T1000 (cell line): ENCODE measurements at regions not wholly inside any gene's neighbourhood (a gene's known extent, or its start where the extent isn't known, plus 50 kb on each side); places are given as distances from the start of the nearest gene placed in this dataset.

Experiments used
- DNase-seq: peaks from one replicate; lab custom pipeline; 2025; ENCODE audit warnings: mixed read lengths; lab: John Stamatoyannopoulos, UW

DNA sequence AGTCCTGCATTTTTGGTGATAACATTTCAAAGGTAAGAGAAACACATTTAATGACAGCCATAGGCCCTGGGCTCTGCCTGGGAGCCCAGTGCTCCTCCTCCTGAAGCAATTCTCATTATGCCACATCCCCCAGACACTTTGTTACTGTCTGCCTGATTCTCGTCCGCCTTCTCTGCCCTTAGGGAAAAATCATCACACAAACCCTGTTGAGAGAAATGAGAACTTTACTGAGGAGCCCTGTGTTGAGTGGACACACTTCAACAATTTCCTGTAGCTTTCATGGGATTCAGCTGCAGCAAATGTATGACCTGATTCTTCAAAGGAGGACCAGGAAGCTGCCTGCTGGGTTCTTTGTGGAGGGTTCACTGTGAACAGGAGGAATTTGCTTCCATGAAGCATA, 566.5 kb upstream of the FRG1 start:
- DNase-seq: no peak

DNA sequence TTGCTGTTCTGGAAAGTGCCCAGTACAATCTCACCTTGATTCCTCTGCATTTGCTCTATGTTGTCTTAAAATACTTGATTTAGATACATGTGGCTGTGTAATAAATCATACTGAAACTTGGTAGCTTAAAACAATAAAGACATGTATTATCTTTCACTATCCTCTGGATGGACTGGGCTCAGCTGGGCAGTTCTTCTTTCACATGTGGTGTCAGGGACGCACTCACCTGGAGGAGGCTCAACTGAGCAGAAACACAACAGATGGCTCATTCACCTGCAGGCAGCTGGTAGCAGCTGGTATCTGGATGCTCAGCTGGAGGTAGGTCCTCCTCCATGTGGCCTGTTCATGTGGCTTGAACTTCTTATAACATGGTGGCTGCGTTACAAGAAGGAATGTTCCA, 563.8 kb upstream of the FRG1 start:
- no peak for DNase-seq

DNA sequence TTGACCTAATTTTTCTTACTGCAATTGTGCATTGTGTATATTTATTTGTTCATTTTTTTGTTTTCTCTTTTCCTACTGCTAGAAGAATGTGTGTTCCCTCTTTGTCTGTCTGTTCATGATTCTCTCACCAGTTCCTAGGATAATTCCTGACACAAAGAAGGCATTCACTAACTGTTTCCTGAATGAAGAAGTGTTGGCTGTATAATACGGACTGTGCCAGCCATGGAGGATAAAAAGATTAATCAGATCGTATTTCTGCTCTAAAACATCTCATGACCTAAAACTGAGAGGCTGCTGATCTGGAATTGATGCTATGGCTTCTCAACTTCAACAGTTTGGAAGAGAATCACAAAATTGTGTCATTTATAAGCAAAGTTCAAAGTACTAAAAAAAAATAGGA, 563.1 kb upstream of the FRG1 start:
- no peak for DNase-seq

DNA sequence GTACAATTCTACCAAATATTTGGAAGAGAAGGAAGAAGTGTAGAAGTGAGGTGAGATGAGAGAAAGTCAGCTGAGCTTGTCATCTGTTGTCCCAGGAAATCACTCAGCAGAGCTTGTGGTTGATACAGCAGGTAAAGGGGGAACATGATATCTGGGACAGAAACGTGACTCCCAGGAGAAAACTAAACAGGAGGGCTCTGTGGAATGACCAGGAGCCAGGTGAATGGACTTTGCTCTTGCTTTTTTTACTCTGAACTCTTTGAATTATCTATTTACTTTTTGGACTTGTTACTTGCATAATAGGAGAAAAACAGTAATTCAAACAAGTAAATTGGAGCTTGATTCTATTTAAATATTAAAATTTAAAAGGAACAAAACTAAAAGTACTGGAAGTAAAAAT, 555.6 kb upstream of the FRG1 start:
- DNase-seq: no peak

GRCh38 chr4:189385579-189385978, 555.1 kb upstream of the FRG1 start:
- DNase-seq: no peak

GRCh38 chr4:189396435-189396834, 544.2 kb upstream of the FRG1 start:
- no peak for DNase-seq

- no peak for DNase-seq
These were observed 536.4 kb upstream of the FRG1 start for GRCh38 chr4:189404271-189404670.

GRCh38 chr4:189409158-189409557, 531.5 kb upstream of the FRG1 start:
- no peak for DNase-seq

GRCh38 chr4:189414021-189414420, 526.7 kb upstream of the FRG1 start:
- DNase-seq: no peak

DNA sequence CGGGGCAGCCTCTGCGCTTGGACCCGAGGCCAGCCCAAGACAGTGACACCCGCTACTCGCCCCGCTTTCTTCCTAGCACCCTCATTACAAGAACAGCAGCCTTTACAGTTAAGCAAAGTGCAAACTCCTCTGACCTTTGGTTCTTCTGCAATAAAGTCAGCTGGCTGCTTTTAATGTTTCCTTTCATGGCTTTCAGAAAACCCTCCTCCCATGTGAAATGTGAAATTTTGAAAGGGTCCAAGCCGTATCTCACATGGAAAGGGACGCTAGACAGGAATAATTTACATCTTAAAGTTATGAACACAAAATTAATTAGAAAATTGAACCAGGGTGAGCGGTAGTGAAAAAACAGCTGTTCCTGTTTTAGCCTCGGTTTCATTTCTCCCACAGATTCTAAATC, 520.1 kb upstream of the FRG1 start:
- DNase-seq: no peak

- no peak for DNase-seq
These were observed 504.5 kb upstream of the FRG1 start for GRCh38 chr4:189436207-189436606.

- DNase-seq: no peak
These were observed 500.0 kb upstream of the FRG1 start for GRCh38 chr4:189440716-189441115.

GRCh38 chr4:189443341-189443740, 497.3 kb upstream of the FRG1 start:
- DNase-seq: no peak

GRCh38 chr4:189445613-189446012, 495.1 kb upstream of the FRG1 start:
- DNase-seq: no peak

DNA sequence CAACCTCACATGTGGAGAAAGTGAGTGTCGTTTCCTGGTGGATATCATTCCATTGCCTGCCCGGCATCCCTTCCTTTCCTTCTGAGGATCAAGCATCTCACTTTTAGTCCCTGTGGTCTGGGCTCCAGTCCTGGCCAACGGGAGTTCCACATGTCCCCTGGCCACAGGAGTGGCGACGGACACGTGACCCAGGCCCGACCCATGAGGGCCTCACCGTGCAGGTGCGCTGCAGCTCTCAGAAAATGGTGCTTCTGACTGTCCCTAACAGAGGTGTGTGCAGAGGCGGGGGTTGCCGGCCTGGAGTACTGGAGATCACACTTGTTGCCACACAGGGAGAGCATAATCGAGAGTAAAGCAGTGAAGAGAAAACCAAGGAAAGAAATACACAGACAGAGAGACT, 476.9 kb upstream of the FRG1 start:
- no peak for DNase-seq

DNA sequence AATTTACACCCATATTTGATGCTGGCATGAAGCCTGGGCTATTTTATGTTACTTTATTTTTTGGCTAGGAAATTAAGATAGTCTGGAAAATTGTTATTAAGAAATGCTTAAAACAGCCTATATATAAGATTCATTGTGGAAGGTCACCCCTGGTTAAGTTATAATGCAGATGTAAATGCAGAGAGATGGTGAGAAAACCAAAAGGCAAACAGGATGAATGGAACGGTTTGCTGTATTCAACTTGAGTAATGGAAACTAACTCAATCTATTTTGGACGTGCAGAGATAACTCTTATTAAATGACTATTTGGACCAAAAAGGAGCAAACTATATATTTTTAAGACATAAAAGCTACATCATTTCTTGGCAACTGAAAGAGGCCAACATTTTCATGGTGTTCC, 446.3 kb upstream of the FRG1 start:
- DNase-seq: no peak

DNA sequence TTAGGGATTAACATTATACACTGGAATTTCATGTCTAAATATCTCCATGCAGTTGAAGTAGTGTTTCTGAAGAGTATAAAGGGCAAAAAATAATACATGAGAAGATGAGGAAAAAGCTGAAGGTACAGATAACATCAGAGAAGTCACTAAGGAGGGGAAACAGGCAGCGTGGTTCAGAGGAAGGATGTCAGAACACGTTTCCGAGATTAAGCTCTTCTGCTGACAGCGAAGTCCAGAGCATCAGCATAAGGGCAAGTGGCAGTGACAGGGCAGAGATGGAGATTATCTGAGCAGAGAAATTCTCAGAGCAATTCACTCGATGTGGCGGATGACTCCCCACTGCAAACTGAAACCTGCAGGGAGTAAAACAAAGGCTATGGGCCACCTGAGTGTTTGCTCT, 443.2 kb upstream of the FRG1 start:
- no peak for DNase-seq

- no peak for DNase-seq
These were observed 442.7 kb upstream of the FRG1 start for GRCh38 chr4:189497996-189498395.

- DNase-seq: no peak
These were observed 442.2 kb upstream of the FRG1 start for GRCh38 chr4:189498457-189498856.

- no peak for DNase-seq
These were observed 441.0 kb upstream of the FRG1 start for GRCh38 chr4:189499696-189500095.

- DNase-seq: no peak
These were observed 439.7 kb upstream of the FRG1 start for GRCh38 chr4:189500970-189501369.

DNA sequence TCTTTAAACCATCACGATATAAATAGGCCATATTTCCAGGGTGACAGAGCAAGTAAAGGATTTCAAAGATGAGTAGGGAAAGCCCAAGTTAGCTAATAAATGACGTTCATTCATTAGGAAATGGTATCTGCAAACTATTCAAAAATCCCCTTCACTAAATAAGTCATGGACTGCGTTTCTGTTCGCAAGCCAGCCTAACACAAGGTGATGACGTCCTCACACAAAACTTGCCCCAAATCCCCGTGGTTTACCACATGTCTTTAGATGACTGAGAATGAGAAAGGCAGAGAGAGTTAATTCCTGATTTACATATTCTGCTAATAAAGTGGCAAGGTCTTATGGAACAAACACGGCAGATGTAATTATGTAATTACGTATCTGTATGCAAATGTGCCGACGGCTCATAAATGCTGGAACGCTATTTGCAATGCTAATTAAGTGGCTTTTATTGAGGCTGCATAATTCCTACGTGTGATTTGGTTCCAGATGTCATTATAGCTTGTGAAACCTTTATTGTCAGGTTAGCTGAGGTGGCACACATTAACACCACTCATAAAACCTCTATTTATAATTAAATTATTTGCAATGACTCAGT, 437.7 kb upstream of the FRG1 start:
- DNase-seq: no peak

GRCh38 chr4:189504220-189504619, 436.5 kb upstream of the FRG1 start:
- DNase-seq: no peak

GRCh38 chr4:189505380-189505779, 435.3 kb upstream of the FRG1 start:
- DNase-seq: no peak

- no peak for DNase-seq
These were observed 434.6 kb upstream of the FRG1 start for GRCh38 chr4:189506080-189506479.
